ENCODE measurements at regions not wholly inside any gene's neighbourhood (a gene's known extent, or its start where the extent isn't known, plus 50 kb on each side); places are given as distances from the start of the nearest gene placed in this dataset.

- TF ChIP-seq CTCF (conservative IDR thresholded peaks at IDR 0.05 in 1 of 2, IDR thresholded peaks at IDR 0.05 in 1 of 2; ENCODE audit: extremely low read depth in 1 of 2, insufficient read depth in 1 of 2, low read depth in 1 of 2, low read length in 2 of 2) (no peak), EZH2 (IDR thresholded peaks at IDR 0.05; ENCODE audit: borderline replicate concordance, low read length) (no peak)
Measured at GRCh38 chr13:74077792-74078191, 56.4 kb downstream of the KLF12 start.

Data from mammary epithelial cell (primary cell).